Loucy (cell line): ENCODE measurements at regions not wholly inside any gene's neighbourhood (a gene's known extent, or its start where the extent isn't known, plus 50 kb on each side); places are given as distances from the start of the nearest gene placed in this dataset.

ENCODE experiments used
- CTCF ChIP-seq: fragments of 200-600 bp; sonication (generic); conservative IDR thresholded peaks from 2 replicates; pipeline ENCODE4 v1.5.1; 2014; ENCODE audit warnings: mild to moderate bottlenecking, antibody characterized with exemption, low read length
- EZH2phosphoT487 ChIP-seq: fragments of 200-600 bp; IDR thresholded peaks from 2 replicates; pipeline ENCODE4 v1.6.1; 2018; ENCODE audit warnings: antibody characterized with exemption, mild to moderate bottlenecking, moderate library complexity, borderline replicate concordance

- TF ChIP-seq CTCF (no peak), EZH2phosphoT487 (no peak)
Observed at GRCh38 chr3:63151897-63152296, 126.2 kb upstream of the SYNPR start.
